ENCODE measurements at regions not wholly inside any gene's neighbourhood (a gene's known extent, or its start where the extent isn't known, plus 50 kb on each side); places are given as distances from the start of the nearest gene placed in this dataset.

DNA sequence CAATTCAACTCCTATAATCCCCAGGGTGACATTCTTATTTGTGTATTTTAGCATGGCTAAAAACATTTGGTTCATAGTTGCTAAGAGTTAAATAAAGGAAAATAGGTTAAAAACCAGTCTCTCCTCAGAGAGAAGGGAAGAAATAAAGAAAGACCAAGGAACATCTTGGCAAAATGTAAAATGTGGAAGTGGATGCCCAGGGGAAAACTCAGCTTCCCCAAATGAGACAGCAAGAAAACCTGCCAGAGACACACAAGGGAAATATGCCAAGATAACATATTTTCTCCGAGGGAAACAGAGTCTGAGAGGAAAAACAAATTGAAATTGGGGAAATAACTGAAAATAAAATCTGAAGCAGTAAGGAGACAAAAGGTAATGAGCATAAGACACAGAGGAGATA lies 1569.3 kb downstream of the PCDH18 start:
- no peak overlapping the region for H2AFZ ChIP-seq (ENCODE audit: low read depth, low read length, poor library complexity, severe bottlenecking)
- H3K79me2 ChIP-seq (ENCODE audit: insufficient read depth, low read length), result no peaks in the 10 kb centered on the region
- no peaks in the 10 kb centered on the region for H3K27me3 ChIP-seq (ENCODE audit: insufficient read depth, low read length)
- H3K9ac ChIP-seq (ENCODE audit: low read length), result no peak overlapping the region
- H3K9me3 ChIP-seq (ENCODE audit: control insufficient read depth in 1 of 2, insufficient read depth in 1 of 2, low read depth in 1 of 2, low read length in 2 of 2), result no peaks in the 10 kb centered on the region
- ChIA-PET POLR2A (no interaction called here), RAD21 (ENCODE audit: low non-redundant PET in 1 of 2, low total read pairs in 2 of 2, uncharacterized antibody in 2 of 2, unreplicated experiment in 2 of 2) (no interaction called here), CTCF (no interaction called here)
- no peak for DNase-seq (ENCODE audit: low read depth, low spot score)
- no peaks in the 10 kb centered on the region for H3K36me3 ChIP-seq (ENCODE audit: control insufficient read depth in 1 of 2, insufficient read depth in 2 of 2, low read length in 2 of 2)
- no peak overlapping the region for H3K4me2 ChIP-seq (ENCODE audit: low read length)
- H3K4me1 ChIP-seq (ENCODE audit: control insufficient read depth in 1 of 2, insufficient read depth in 2 of 2, low read length in 2 of 2), result no peaks in the 10 kb centered on the region
- no peak overlapping the region for H3K27ac ChIP-seq (ENCODE audit: low read depth, low read length)
- no peaks in the 10 kb centered on the region for H3K9me2 ChIP-seq (ENCODE audit: insufficient read depth)
- no peak overlapping the region for H3K4me3 ChIP-seq (replicated peaks in 1 of 2; ENCODE audit: low read depth in 1 of 2, low read length in 2 of 2)
- no peaks in the 10 kb centered on the region for H4K20me1 ChIP-seq (ENCODE audit: insufficient read depth)
- no TSS peak for BruUV-seq (replicated peaks)
- no peak for TF ChIP-seq EZH2phosphoT487 (IDR thresholded peaks at IDR 0.05; ENCODE audit: borderline replicate concordance)
- no peak for TF ChIP-seq POLR2A (IDR thresholded peaks at IDR 0.05; ENCODE audit: borderline replicate concordance, extremely low read depth, insufficient read depth, insufficient read length)
- TF ChIP-seq REST (IDR thresholded peaks at IDR 0.05; ENCODE audit: low read depth), result no peak
- TF ChIP-seq, protein P1, sequence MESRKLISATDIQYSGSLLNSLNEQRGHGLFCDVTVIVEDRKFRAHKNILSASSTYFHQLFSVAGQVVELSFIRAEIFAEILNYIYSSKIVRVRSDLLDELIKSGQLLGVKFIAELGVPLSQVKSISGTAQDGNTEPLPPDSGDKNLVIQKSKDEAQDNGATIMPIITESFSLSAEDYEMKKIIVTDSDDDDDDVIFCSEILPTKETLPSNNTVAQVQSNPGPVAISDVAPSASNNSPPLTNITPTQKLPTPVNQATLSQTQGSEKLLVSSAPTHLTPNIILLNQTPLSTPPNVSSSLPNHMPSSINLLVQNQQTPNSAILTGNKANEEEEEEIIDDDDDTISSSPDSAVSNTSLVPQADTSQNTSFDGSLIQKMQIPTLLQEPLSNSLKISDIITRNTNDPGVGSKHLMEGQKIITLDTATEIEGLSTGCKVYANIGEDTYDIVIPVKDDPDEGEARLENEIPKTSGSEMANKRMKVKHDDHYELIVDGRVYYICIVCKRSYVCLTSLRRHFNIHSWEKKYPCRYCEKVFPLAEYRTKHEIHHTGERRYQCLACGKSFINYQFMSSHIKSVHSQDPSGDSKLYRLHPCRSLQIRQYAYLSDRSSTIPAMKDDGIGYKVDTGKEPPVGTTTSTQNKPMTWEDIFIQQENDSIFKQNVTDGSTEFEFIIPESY (IDR thresholded peaks at IDR 0.05; ENCODE audit: extremely low read depth, insufficient replicate concordance, low read length), result no peak
- TF ChIP-seq MAX (IDR thresholded peaks at IDR 0.05), result no peak
- no peak for TF ChIP-seq SP1 (IDR thresholded peaks at IDR 0.05; ENCODE audit: low read depth)
- no peak for TF ChIP-seq POLR2AphosphoS5 (IDR thresholded peaks at IDR 0.05; ENCODE audit: low read depth, low read length)
- no peak for TF ChIP-seq ATF3 (IDR thresholded peaks at IDR 0.05)
- no peak for TF ChIP-seq EZH2 (IDR thresholded peaks at IDR 0.05)
- no peak for TF ChIP-seq ELF1 (IDR thresholded peaks at IDR 0.05; ENCODE audit: borderline replicate concordance, low read depth)
- TF ChIP-seq CBX3 (IDR thresholded peaks at IDR 0.05; ENCODE audit: low read depth), result no peak
- no peak for TF ChIP-seq ZNF274 (IDR thresholded peaks at IDR 0.05; ENCODE audit: low read depth, low read length)
- TF ChIP-seq ZFX (IDR thresholded peaks at IDR 0.05), result no peak
- TF ChIP-seq SRF (IDR thresholded peaks at IDR 0.05; ENCODE audit: low read depth), result no peak
- no peak for TF ChIP-seq FOSL1 (IDR thresholded peaks at IDR 0.05; ENCODE audit: low read depth)
- TF ChIP-seq TCF7L2 (IDR thresholded peaks at IDR 0.05; ENCODE audit: borderline replicate concordance, extremely low read depth, insufficient read depth, insufficient read length), result no peak
- no peak for TF ChIP-seq RAD21 (IDR thresholded peaks at IDR 0.05; ENCODE audit: low read depth)
- no peak for TF ChIP-seq YY1 (IDR thresholded peaks at IDR 0.05; ENCODE audit: extremely low read depth, insufficient replicate concordance, low read depth, low read length)
- no peak for TF ChIP-seq CEBPB (IDR thresholded peaks at IDR 0.05; ENCODE audit: low read depth)
- no peak for ATAC-seq
- intact Hi-C loops (cut with micrococcal nuclease), result no loop called here

All from HCT116 (cell line).